ENCODE measurements at regions not wholly inside any gene's neighbourhood (a gene's known extent, or its start where the extent isn't known, plus 50 kb on each side); places are given as distances from the start of the nearest gene placed in this dataset.

- Histone ChIP-seq H3K4me1 (ENCODE audit: control insufficient read depth, low read depth, low read length) (no peaks in the 10 kb centered on the region), H3K27ac (ENCODE audit: low read length) (no peak overlapping the region), H3K36me3 (ENCODE audit: control insufficient read depth, low read depth, low read length) (no peaks in the 10 kb centered on the region), H3K9ac (ENCODE audit: low read length) (no peak overlapping the region), H3K4me3 (ENCODE audit: low read length) (no peak overlapping the region), H3K27me3 (ENCODE audit: control insufficient read depth, insufficient read depth, low read length) (no peaks in the 10 kb centered on the region), H3K9me3 (ENCODE audit: control insufficient read depth, low read depth, low read length) (no peaks in the 10 kb centered on the region)
Measured at GRCh38 chr11:80462211-80462610, 1021.4 kb upstream of the TENM4 start.

GRCh38 chr11:80458376-80458775, 1017.5 kb upstream of the TENM4 start:
- Histone ChIP-seq H3K4me1 (ENCODE audit: control insufficient read depth, low read depth, low read length) (peaks cover 10% of the 10 kb centered on the region), H3K27me3 (ENCODE audit: control insufficient read depth, insufficient read depth, low read length) (no peaks in the 10 kb centered on the region), H3K27ac (ENCODE audit: low read length) (no peak overlapping the region), H3K9ac (ENCODE audit: low read length) (no peak overlapping the region), H3K4me3 (ENCODE audit: low read length) (no peak overlapping the region), H3K9me3 (ENCODE audit: control insufficient read depth, low read depth, low read length) (no peaks in the 10 kb centered on the region), H3K36me3 (ENCODE audit: control insufficient read depth, low read depth, low read length) (no peaks in the 10 kb centered on the region)

GRCh38 chr11:80457823-80458222, 1017.0 kb upstream of the TENM4 start:
- Histone ChIP-seq H3K27me3 (ENCODE audit: control insufficient read depth, insufficient read depth, low read length) (no peaks in the 10 kb centered on the region), H3K4me1 (ENCODE audit: control insufficient read depth, low read depth, low read length) (peaks cover 10% of the 10 kb centered on the region), H3K27ac (ENCODE audit: low read length) (no peak overlapping the region), H3K4me3 (ENCODE audit: low read length) (no peak overlapping the region), H3K9me3 (ENCODE audit: control insufficient read depth, low read depth, low read length) (no peaks in the 10 kb centered on the region), H3K36me3 (ENCODE audit: control insufficient read depth, low read depth, low read length) (no peaks in the 10 kb centered on the region), H3K9ac (ENCODE audit: low read length) (no peak overlapping the region)

- Histone ChIP-seq H3K9me3 (ENCODE audit: control insufficient read depth, low read depth, low read length) (no peaks in the 10 kb centered on the region), H3K27ac (ENCODE audit: low read length) (no peak overlapping the region), H3K4me3 (ENCODE audit: low read length) (no peak overlapping the region), H3K36me3 (ENCODE audit: control insufficient read depth, low read depth, low read length) (no peaks in the 10 kb centered on the region), H3K4me1 (ENCODE audit: control insufficient read depth, low read depth, low read length) (peaks cover 10% of the 10 kb centered on the region), H3K27me3 (ENCODE audit: control insufficient read depth, insufficient read depth, low read length) (no peaks in the 10 kb centered on the region), H3K9ac (ENCODE audit: low read length) (no peak overlapping the region)
Measured at GRCh38 chr11:80455818-80456217, 1015.0 kb upstream of the TENM4 start.

GRCh38 chr11:80451105-80451504, 1010.3 kb upstream of the TENM4 start:
- Histone ChIP-seq H3K9ac (ENCODE audit: low read length) (no peak overlapping the region), H3K36me3 (ENCODE audit: control insufficient read depth, low read depth, low read length) (no peaks in the 10 kb centered on the region), H3K4me3 (ENCODE audit: low read length) (no peak overlapping the region), H3K9me3 (ENCODE audit: control insufficient read depth, low read depth, low read length) (no peaks in the 10 kb centered on the region), H3K27ac (ENCODE audit: low read length) (no peak overlapping the region), H3K27me3 (ENCODE audit: control insufficient read depth, insufficient read depth, low read length) (no peaks in the 10 kb centered on the region), H3K4me1 (ENCODE audit: control insufficient read depth, low read depth, low read length) (peaks cover 7% of the 10 kb centered on the region)

- Histone ChIP-seq H3K4me3 (ENCODE audit: low read length) (no peak overlapping the region), H3K4me1 (ENCODE audit: control insufficient read depth, low read depth, low read length) (no peaks in the 10 kb centered on the region), H3K27me3 (ENCODE audit: control insufficient read depth, insufficient read depth, low read length) (no peaks in the 10 kb centered on the region), H3K9me3 (ENCODE audit: control insufficient read depth, low read depth, low read length) (no peaks in the 10 kb centered on the region), H3K36me3 (ENCODE audit: control insufficient read depth, low read depth, low read length) (no peaks in the 10 kb centered on the region), H3K9ac (ENCODE audit: low read length) (no peak overlapping the region), H3K27ac (ENCODE audit: low read length) (no peak overlapping the region)
Measured at GRCh38 chr11:80448709-80449108, 1007.9 kb upstream of the TENM4 start.

GRCh38 chr11:80443177-80443576, 1002.3 kb upstream of the TENM4 start:
- no peaks in the 10 kb centered on the region for H3K36me3 ChIP-seq (ENCODE audit: control insufficient read depth, low read depth, low read length)
- no peaks in the 10 kb centered on the region for H3K4me1 ChIP-seq (ENCODE audit: control insufficient read depth, low read depth, low read length)
- H3K27ac ChIP-seq (ENCODE audit: low read length) = no peak overlapping the region
- H3K9me3 ChIP-seq (ENCODE audit: control insufficient read depth, low read depth, low read length) = no peaks in the 10 kb centered on the region
- no peak overlapping the region for H3K9ac ChIP-seq (ENCODE audit: low read length)
- no peak overlapping the region for H3K4me3 ChIP-seq (ENCODE audit: low read length)
- no peaks in the 10 kb centered on the region for H3K27me3 ChIP-seq (ENCODE audit: control insufficient read depth, insufficient read depth, low read length)

GRCh38 chr11:80441821-80442220, 1001.0 kb upstream of the TENM4 start:
- Histone ChIP-seq H3K27ac (ENCODE audit: low read length) (no peak overlapping the region), H3K9me3 (ENCODE audit: control insufficient read depth, low read depth, low read length) (no peaks in the 10 kb centered on the region), H3K36me3 (ENCODE audit: control insufficient read depth, low read depth, low read length) (no peaks in the 10 kb centered on the region), H3K27me3 (ENCODE audit: control insufficient read depth, insufficient read depth, low read length) (no peaks in the 10 kb centered on the region), H3K4me3 (ENCODE audit: low read length) (no peak overlapping the region), H3K4me1 (ENCODE audit: control insufficient read depth, low read depth, low read length) (no peaks in the 10 kb centered on the region), H3K9ac (ENCODE audit: low read length) (no peak overlapping the region)

- no peaks in the 10 kb centered on the region for H3K9me3 ChIP-seq (ENCODE audit: control insufficient read depth, low read depth, low read length)
- no peak overlapping the region for H3K4me3 ChIP-seq (ENCODE audit: low read length)
- H3K4me1 ChIP-seq (ENCODE audit: control insufficient read depth, low read depth, low read length) = no peaks in the 10 kb centered on the region
- no peaks in the 10 kb centered on the region for H3K36me3 ChIP-seq (ENCODE audit: control insufficient read depth, low read depth, low read length)
- no peak overlapping the region for H3K27ac ChIP-seq (ENCODE audit: low read length)
- no peaks in the 10 kb centered on the region for H3K27me3 ChIP-seq (ENCODE audit: control insufficient read depth, insufficient read depth, low read length)
- no peak overlapping the region for H3K9ac ChIP-seq (ENCODE audit: low read length)
Measured at GRCh38 chr11:80440835-80441234, 1000.0 kb upstream of the TENM4 start.

- no peak overlapping the region for H3K9ac ChIP-seq (ENCODE audit: low read length)
- H3K4me3 ChIP-seq (ENCODE audit: low read length) = no peak overlapping the region
- H3K27ac ChIP-seq (ENCODE audit: low read length) = no peak overlapping the region
- H3K4me1 ChIP-seq (ENCODE audit: control insufficient read depth, low read depth, low read length) = no peaks in the 10 kb centered on the region
- H3K36me3 ChIP-seq (ENCODE audit: control insufficient read depth, low read depth, low read length) = no peaks in the 10 kb centered on the region
- H3K9me3 ChIP-seq (ENCODE audit: control insufficient read depth, low read depth, low read length) = no peaks in the 10 kb centered on the region
- H3K27me3 ChIP-seq (ENCODE audit: control insufficient read depth, insufficient read depth, low read length) = no peaks in the 10 kb centered on the region
Measured at GRCh38 chr11:80436547-80436946, 995.7 kb upstream of the TENM4 start.

- no peaks in the 10 kb centered on the region for H3K9me3 ChIP-seq (ENCODE audit: control insufficient read depth, low read depth, low read length)
- H3K36me3 ChIP-seq (ENCODE audit: control insufficient read depth, low read depth, low read length) = no peaks in the 10 kb centered on the region
- no peaks in the 10 kb centered on the region for H3K4me1 ChIP-seq (ENCODE audit: control insufficient read depth, low read depth, low read length)
- no peak overlapping the region for H3K9ac ChIP-seq (ENCODE audit: low read length)
- no peaks in the 10 kb centered on the region for H3K27me3 ChIP-seq (ENCODE audit: control insufficient read depth, insufficient read depth, low read length)
- H3K27ac ChIP-seq (ENCODE audit: low read length) = no peak overlapping the region
- H3K4me3 ChIP-seq (ENCODE audit: low read length) = no peak overlapping the region
Measured at GRCh38 chr11:80435345-80435744, 994.5 kb upstream of the TENM4 start.

- Histone ChIP-seq H3K9ac (ENCODE audit: low read length) (no peak overlapping the region), H3K4me1 (ENCODE audit: control insufficient read depth, low read depth, low read length) (no peaks in the 10 kb centered on the region), H3K4me3 (ENCODE audit: low read length) (no peak overlapping the region), H3K36me3 (ENCODE audit: control insufficient read depth, low read depth, low read length) (no peaks in the 10 kb centered on the region), H3K27me3 (ENCODE audit: control insufficient read depth, insufficient read depth, low read length) (no peaks in the 10 kb centered on the region), H3K9me3 (ENCODE audit: control insufficient read depth, low read depth, low read length) (no peaks in the 10 kb centered on the region), H3K27ac (ENCODE audit: low read length) (no peak overlapping the region)
Measured at GRCh38 chr11:80432057-80432456, 991.2 kb upstream of the TENM4 start.
